ENCODE measurements at regions not wholly inside any gene's neighbourhood (a gene's known extent, or its start where the extent isn't known, plus 50 kb on each side); places are given as distances from the start of the nearest gene placed in this dataset.
A peak's percentile ranks its signal among the peaks of the same experiment; 100 is the strongest.
"Not testable (repeated sequence)": the region's sequence is repeated elsewhere in the genome, so short reads cannot be mapped to it uniquely, and the experiment has no call there.

DNA sequence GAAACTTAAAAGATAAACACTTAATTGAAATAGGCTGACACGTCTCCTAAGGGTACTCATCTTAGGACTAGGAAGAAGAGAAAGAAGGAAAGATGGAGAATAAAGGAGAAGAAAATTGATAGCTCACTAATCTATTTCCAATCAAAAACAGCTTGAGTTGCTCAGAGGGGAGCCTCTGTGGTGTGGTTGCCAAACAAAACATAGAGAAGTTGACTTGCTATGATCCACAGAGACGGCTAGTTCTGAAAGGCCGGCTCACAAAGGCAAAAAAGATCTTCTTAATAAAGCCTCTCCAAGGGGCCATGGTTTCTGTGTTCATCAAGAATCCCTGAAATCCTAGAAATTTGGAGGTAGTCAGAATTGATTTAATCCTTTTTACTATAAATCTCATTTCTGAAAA lies 644.1 kb downstream of the LMO4 start:
- no peak for DNase-seq

DNA sequence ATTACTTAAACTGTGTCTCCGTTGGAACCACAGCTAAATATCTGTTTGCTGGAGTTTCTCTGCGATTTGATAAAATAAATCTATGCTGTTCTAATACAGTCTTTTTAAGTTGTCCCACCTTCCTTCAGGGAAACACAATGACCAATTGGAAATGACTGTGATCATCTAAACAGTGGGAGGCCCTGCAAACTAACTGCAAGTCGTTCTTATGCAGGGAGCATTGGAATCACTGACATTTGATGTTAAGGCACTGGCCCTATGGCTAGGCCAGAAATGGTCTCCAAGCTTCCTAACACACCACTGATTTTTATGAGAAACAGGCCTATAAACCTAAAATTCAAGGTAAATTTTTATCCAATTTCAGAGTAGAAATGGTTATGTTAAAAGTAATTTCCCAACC lies 645.2 kb downstream of the LMO4 start:
- no peak for DNase-seq

DNA sequence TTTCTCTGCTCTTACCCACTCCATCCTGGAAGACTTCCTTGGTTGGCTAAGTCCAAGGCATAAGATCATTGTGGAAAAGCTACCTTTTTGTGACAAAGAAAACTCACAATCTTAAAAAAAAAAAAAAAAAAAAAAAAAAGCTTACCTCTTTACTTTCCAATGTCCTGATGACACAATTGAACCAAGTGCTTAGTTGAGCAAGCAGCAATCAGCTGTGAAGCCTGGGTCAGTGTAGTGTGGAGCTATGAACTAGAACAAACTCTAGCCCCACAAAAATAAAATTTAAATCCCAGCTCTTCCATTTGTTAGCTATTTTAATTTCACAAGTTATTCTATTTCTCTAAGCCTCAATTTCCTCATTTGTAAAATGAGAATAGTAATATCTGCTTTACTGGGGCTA lies 647.6 kb downstream of the LMO4 start:
- DNase-seq: no peak

DNA sequence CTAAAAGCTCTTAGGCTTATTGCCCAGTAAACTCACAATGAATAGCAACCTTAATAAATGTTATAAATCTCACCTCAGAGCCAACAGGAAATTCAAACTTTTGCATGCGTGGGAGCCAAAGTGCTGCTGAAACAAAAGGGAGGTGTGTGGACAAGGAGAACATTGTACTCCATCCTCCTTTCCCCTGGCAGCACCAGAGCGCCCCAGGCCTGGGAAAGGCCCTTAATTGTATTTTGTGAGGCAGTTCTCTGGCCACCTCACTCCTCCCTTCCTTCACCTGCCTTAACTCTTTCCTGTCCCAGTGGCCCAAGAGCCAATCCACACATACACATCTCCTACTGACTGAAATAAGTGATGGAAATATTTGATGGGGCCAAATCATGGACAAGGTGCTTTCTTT lies 648.5 kb downstream of the LMO4 start:
- no peak for DNase-seq

DNA sequence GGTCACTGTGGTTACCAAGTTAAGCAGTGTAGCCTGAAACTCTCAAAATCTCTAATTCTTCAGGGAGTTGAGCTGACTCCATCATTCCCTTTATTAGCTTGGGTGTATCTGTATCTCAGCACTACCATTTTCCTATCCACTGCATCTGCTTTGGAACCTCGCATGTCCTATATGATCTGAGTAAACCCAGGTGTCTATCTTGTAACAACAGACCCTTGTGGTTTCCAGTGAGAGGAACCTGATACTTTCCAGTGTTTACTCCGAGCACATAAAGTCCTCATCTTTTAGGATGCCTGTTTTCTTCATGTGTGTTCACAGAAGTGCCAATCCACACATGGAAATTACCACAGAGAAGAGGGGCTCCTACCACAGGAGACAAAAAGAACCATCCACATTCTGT lies 650.4 kb downstream of the LMO4 start:
- no peak for DNase-seq

DNA sequence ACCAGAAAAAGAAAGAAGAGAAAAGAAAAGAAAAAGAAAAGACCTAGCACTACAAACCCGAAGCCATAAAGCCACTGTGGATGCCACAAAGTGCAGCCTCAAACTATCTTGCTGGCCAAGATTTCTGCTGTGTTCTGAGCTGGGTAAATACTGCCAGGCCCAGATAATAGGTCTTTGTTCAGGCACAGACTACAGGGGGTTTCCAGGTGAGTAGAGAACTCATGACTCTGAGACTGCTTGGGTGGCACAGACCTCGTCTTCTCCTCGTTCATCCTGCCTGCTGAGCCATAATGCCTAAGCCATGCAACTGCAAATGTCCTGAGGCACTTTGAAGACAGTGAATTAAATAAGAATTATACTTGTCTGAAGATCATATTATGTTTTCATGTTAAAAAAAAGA lies 651.8 kb downstream of the LMO4 start:
- no peak for DNase-seq

DNA sequence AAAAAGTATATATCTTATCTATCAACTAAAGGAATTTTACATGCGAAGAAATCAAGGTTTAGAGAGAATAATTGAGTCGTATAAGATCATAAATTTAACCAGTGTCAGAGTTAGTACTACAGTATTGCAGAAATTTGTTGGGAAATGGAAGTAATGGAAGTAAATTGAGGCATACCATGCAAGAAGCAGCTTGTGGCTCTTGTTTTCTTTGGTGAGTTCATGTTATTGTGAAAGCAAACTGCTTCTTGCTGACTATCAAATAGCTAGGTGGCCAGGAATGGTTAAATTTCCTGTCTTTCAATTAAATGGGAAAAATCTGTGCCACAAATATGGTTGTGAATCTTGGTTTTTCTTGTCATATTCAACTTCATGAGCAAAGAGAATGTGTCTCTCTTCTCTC lies 652.7 kb downstream of the LMO4 start:
- DNase-seq: no peak

DNA sequence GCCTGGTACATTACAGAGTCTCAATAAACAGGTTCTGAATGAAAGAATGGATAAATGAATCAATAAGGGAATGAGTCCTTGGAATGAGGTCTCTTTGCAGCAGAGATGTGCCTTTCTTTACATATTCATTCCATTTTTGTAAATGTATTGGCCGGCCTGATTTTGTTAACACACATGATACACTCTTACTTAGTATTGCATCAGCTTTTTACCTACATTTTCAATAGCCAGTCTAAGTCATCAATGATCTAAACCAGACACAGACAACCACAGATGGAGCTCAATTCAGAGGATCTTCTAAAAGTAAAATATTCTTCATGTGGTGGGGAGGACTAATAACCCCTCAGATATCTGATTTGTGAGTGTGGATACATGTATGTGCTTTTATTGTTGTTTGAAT lies 653.1 kb downstream of the LMO4 start:
- no peak for DNase-seq

DNA sequence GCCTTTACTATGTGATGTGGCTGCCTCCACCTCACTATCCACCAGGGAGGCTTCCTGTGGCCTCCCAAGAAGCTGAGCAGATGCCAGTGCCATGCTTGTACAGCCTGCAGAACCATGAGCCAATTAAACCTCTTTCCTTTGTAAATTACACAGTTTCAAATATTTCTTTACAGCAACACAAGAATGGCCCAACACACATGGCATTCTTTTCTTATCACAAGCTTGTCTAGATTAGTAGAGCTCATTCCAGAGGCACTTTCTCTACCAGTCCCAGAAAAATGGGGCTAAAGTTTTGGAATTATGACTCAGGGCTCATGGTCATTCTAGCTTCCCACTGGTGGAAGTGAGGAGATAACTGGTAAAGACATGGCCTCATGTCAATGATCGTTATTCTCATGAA lies 655.2 kb downstream of the LMO4 start:
- DNase-seq: no peak

DNA sequence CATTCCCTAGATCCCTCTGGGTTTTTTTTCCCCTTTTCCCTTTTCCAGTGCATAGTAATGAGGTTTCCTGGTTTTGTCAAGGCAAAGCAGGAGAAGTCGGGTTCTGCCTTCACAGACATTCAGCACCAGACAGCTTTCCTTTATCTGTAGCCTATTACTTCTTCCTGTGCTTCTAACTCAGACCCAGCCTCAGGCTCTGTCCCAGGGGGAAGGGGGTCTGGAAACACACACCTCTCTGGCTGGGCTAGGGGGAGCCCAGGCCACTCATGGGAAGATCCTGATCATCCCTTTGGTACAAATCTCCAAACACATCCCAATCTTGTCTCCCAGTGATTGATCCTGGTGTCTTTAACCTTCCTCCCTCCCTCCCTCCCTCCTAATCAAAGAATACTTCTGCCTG lies 656.4 kb downstream of the LMO4 start:
- DNase-seq: no peak

DNA sequence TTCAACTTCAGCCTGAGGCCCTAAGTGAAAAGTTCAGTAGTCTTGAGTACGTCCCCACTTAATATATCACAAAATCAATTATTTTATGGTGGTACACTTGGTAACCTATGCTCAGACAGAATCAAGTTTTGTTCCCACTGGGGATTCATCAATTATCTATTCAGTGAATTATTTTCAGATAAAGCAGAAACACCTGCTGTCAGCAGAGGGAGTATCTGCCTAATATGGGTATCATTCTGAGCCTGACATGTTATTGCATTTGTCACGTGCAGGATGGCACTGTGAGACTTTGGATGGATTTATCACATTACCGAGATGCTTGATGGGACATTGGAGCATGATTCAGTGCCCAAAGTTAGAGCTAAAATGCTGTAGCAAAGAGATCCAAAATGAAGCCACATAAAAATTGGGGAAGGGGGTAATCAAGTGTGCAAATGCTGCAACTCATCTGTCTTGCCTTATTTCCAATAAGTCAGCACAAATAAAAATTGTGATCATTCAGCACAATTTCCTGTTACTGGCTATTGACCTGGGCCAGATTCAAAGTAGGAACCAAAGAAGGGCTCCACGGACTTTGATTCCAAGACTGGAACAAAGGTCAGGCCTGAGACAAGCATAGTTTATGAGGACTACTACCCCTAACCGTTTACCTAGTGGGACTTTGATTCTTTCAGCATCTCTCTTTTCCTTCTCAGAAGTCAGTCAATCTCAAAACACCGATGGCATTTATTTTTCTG lies 657.6 kb downstream of the LMO4 start:
- DNase-seq: no peak

DNA sequence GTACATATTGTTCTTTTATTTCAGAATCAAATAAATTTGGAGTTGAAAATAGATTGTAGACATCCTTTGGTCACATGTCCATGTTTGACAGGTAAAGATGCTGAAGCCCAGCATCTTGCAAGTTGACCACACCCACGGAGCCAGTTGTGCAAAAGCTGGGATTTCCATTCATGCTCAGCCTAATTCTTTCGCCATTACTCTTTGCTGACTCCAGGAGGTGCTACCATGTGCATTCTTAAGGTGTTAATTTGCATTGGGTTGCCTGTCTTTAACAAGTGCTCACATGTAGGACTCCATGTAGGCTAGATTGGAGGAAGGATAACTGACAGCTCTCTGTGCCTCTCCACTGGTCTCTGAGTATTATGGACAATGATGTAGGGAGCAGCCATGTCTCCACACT lies 660.7 kb downstream of the LMO4 start:
- DNase-seq: no peak

DNA sequence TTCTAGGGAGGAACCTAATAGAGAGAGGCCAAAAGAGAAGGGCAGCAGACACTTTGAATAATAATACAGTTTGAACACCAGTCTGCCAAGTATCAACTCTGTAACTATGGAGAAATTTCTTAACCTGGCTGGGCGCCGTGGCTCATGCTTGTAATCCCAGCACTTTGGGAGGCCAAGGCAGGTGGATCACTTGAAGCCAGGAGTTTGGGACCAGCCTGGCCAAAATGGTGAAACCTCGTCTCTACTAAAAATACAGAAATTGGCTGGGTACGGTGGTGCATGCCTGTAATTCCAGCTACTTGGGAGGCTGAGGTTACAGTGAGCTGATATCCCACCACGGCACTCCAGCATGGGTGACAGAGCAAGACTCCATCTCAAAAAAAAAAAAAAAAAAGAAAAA lies 663.9 kb downstream of the LMO4 start:
- DNase-seq: not testable (repeated sequence)

DNA sequence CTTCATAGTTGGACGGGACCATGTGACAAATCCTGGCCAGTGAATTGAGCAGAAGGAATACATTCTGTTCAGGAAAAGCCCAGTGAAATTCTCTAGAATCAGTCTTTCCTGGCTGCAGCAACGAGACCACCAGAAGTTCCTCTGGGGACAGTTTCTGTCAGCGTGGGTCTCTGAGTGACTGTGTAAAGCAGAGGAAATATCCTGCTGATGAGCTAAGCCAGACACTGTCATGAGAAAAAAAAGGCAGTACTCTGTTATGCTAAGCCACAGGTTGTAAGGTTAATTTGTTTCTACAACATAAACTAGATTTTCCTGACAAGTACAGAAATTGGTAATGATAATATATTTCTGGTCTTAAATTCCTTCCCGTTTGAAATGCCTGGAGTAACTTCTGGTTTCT lies 664.4 kb downstream of the LMO4 start:
- no peak for DNase-seq

DNA sequence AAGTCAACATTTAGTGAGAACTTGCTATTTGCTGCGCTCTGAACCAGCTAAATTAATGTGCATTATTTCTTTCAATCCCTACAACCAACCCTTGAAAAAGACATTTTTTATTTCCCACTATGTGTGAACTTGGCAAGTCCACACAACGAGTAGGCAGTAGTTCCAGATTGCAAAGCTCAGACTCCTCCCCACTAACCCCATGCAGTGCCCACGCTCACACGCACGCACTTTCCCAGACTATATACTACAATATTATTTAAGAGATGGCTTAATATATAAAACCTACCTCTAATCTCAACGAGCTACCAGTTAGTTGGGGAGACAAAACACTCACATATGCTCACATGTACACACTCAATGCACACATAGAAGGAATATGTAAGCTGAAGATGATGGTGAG lies 671.2 kb downstream of the LMO4 start:
- no peak for DNase-seq

DNA sequence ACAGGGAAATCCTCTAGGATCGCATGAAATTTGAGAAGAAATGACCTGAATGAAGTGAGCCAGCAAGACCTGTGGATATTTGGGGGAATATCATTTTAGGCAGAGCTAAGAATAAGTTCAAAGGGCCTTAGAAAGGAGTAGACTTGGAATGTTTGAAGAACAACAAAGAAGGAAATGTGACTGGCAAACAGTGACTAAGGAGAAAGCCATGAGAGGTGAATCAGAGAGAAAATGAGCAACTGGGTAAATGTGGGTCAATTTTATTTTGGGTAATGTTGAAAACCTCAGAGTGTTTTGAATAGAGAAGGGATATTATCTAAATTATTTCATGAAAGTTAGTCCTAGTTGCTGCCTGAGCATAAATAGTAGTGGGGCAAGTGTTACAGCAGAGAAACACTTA lies 672.8 kb downstream of the LMO4 start:
- no peak for DNase-seq

DNA sequence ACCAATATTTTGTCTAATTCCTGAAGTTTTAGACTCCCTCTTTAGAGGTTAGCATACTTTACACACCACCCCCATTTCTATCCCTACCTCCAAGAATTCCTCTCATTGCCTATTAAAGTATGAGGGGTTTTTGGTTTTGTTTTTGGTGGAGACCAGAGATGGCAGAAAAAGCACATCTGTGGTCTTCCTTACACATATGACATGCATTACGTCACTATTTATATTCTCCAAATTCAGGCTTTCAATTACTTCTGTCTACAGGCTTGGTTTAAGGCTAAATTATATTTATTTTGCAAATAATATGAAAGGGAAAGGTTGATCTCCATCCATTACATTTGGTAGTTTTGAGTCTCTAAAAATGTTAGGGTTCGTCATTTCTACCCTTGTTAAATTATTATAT lies 674.6 kb downstream of the LMO4 start:
- DNase-seq: no peak

DNA sequence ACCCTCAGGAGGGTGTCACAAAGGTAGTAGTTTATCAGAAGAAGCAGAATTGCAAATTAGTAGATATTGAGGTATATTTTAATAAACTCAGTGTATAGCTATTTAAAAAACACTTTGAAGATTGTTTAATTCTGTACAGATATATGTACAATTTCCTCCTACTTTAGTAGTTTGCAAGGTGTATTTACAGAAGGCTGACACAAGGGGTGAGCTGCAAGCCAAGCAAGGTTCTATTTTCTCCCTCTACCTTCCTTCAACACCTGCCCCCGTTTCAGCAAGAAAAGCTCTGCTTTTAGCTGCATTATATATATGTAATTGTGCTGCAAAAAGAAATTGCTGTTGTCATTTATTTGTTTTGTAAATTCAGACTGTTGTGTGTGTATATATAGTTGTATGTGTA lies 674.2 kb upstream of the PKN2 start:
- DNase-seq: no peak

DNA sequence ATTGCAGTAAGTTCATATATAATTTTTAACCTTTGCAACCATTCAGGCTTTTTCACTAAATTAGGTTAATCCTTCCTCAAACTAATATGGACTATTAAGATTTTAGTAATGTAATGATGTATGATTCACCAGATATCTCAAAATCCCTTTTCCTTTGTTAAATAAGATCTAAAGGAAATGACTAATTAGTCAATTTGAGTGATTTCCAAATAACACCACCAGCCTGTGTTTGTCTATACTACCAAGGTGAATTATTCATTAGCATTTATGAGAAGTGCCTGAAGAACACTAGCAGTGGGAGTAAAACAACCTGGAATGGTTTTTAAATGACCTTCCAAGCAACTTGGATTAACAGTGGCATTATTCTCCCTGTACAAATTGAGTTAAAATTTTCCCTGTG lies 670.6 kb upstream of the PKN2 start:
- no peak for DNase-seq

DNA sequence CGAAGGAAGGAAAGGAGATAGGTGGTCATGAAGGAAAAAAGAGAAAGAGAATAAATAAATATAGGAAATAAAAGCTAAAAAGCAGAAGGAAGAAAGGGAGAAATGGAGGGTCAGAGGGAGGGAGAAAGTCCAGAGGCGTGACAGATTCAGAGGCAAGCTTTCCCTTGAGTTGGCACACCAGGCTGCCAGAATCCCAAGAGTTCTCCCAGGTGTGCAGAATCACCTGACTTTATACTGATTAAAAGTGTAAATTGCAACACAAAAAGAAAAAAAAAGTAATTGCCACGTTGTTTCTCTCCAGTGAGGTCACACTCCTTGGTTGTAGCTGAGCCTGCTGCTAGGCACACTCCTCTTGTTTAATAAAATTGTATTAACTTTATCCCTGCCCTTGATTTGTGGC lies 669.9 kb upstream of the PKN2 start:
- DNase-seq: no peak

DNA sequence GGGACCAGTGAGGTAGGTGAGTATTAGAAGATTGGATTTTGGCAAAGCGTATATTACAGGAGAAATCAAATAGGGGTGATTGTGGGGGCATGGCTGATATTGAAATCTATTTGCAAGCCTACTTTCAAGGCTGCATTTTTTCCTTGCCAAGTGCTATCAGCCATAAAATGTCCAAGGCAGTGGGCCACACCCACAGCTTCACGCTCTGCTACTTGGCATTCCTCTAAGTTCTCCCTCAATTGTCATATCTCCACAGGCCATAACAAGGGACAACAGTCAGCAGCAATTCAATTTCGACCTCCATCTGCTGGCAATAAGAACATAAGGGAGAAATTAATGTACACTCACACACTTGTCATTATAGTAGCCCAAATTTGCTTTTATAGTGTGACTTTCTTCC lies 667.1 kb upstream of the PKN2 start:
- no peak for DNase-seq

DNA sequence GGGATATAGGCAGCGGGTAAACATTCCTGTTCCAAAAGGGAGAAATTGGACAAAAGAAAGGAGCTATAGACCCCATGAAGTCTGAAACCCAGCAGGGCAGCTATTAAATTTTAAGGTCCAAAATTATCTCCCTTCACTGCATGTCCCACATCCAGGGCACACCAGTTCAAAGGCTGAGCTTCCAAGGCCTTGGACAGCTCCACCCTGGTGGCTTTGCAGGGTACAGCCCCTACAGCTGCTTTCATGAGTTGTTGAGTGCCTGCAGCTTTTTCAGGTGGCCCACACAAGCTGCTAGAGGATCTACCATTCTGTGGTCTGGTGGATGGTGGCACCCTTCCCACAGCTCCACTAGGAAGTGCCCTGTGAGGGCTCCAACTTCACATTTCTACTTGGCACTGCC lies 662.5 kb upstream of the PKN2 start:
- peak; percentile 1 for DNase-seq

DNA sequence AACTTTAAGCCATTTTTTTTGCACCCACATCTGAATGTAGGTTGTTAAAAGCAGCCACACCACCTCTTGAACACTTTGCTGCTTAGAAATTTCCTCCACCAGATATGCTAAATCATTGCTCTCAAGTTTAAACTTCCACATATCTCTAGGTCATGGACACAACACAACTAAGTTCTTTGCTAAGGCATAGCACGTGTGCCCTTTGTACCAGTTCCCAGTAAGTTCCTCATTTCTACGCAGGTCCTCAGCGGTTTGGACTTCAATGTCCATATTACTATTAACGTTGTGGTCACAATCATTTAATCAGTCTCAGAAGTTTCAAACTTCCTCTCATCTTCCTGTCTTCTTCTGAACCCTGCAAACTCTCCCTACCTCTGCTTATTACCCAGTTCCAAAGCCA lies 661.6 kb upstream of the PKN2 start:
- DNase-seq: no peak

DNA sequence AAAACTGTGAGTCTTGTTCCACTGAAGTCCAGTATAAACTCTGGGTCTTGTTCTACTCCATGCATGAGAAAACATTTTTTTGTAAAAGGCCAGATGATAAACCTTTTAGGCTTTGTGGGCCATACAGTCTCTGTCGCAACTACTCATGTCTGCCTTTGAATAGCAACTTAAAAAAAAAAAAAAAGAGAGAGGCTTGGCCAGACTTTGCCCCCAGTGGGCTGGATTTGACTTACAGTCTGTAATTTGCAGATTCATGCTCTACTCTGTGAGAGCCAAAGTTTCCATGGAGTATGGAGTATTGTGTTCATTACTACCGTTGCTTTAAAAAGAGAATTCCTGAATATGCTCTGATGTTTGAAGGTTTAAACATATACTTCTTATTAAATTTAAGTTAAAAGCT lies 654.9 kb upstream of the PKN2 start:
- DNase-seq: no peak

DNA sequence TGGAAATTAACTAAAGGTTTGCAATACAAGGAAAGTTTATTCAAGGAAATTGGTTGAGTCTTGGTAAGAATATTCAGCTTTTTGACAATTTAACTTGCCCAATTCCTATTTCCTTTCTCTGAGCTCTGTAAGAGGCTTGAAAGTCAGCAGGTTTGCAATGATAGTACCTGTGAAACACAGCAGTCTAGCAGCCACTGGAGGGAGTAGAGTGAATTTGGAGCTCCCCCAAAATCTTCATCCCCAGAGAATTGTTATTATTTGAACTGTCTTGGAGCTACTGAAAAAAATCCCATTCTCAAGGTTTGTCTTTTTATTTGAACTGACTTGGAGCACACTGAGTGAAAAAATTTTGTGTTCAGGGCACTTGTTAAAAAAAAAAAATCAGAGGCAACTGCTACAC lies 654.2 kb upstream of the PKN2 start:
- DNase-seq: no peak

DNA sequence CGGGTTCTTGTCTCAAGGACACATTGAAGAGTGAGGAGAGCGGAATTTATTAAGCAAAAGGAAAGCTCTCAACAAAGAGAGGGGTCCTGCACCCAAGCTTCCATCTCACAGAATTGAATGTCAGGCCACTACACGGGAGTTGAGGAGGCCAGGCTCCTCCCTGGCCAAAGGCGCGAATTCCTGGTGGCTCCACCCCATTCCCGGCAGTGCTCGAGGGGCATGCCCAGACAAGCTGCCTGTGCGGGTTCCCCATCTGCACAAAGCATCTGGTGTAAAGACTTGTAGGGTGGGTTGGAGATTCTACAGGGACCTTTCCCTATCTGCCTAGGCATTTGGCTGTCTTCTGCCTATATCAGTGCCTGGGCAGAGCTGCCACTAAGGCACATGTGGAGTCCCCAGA lies 648.5 kb upstream of the PKN2 start:
- no peak for DNase-seq

All from stimulated activated CD4-positive, alpha-beta T cell treated with anti-CD3 and anti-CD28 coated beads, Interleukin-15, amount 100 ng/mL, for 24 hours (primary cell).